Tibial nerve (tissue), 4 donors: ENCODE measurements at regions not wholly inside any gene's neighbourhood (a gene's known extent, or its start where the extent isn't known, plus 50 kb on each side); places are given as distances from the start of the nearest gene placed in this dataset.

Source experiments
- CTCF ChIP-seq, 5 experiments: fragments of 200-600 bp in 3 of 5; fragments of 450-650 bp in 2 of 5; sonication (generic) in 3 of 5; IDR thresholded peaks; one replicate each; pipeline ENCODE4 v1.5.1; 2016 to 2019; ENCODE audit warnings: antibody characterized with exemption in 5 of 5, mild to moderate bottlenecking in 3 of 5, moderate library complexity in 2 of 5
- EP300 ChIP-seq, 2 donors: sonication (generic); formaldehyde crosslinking; IDR thresholded peaks; one replicate each; pipeline ENCODE4 v1.6.1; 2017; ENCODE audit warnings: antibody characterized with exemption in 2 of 2, mild to moderate bottlenecking in 1 of 2
- POLR2A ChIP-seq, 2 donors: fragments of 450-650 bp; IDR thresholded peaks; one replicate each; pipeline ENCODE4 v1.6.1; 2017; ENCODE audit warnings: antibody characterized with exemption in 2 of 2, mild to moderate bottlenecking in 2 of 2, moderate library complexity in 2 of 2

- TF ChIP-seq POLR2A (IDR thresholded peaks at IDR 0.05) (no peak), CTCF (IDR thresholded peaks at IDR 0.05) (no peak), EP300 (IDR thresholded peaks at IDR 0.05) (no peak)
These were observed 72.1 kb downstream of the C9orf152 start for GRCh38 chr9:110135846-110136245.
